ENCODE measurements at regions not wholly inside any gene's neighbourhood (a gene's known extent, or its start where the extent isn't known, plus 50 kb on each side); places are given as distances from the start of the nearest gene placed in this dataset. TPM values are rescaled to one million over a fixed set of nuclear protein-coding genes. Genes with fewer than 3 reads are reported as not detected.

- Mint-ChIP-seq H3K36me3 (ENCODE audit: insufficient read depth) (no peaks in the 10 kb centered on the region), H3K27ac (no peak overlapping the region), H3K4me3 (ENCODE audit: low read depth) (no peak overlapping the region), H3K4me1 (ENCODE audit: low read depth) (no peaks in the 10 kb centered on the region), H3K9me3 (ENCODE audit: low read depth) (peaks cover 12% of the 10 kb centered on the region), H3K27me3 (peaks cover 10% of the 10 kb centered on the region)
- DNase-seq (ENCODE audit: low spot score, unreplicated experiment), result no peak
- TF ChIP-seq, protein P1, sequence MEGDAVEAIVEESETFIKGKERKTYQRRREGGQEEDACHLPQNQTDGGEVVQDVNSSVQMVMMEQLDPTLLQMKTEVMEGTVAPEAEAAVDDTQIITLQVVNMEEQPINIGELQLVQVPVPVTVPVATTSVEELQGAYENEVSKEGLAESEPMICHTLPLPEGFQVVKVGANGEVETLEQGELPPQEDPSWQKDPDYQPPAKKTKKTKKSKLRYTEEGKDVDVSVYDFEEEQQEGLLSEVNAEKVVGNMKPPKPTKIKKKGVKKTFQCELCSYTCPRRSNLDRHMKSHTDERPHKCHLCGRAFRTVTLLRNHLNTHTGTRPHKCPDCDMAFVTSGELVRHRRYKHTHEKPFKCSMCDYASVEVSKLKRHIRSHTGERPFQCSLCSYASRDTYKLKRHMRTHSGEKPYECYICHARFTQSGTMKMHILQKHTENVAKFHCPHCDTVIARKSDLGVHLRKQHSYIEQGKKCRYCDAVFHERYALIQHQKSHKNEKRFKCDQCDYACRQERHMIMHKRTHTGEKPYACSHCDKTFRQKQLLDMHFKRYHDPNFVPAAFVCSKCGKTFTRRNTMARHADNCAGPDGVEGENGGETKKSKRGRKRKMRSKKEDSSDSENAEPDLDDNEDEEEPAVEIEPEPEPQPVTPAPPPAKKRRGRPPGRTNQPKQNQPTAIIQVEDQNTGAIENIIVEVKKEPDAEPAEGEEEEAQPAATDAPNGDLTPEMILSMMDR (IDR thresholded peaks at IDR 0.05; ENCODE audit: unreplicated experiment), result no peak
These were observed 50.0 kb upstream of the HPCAL1 start for GRCh38 chr2:10252661-10253060.

Small RNA genes lying in the stretch of these regions (microRNA-seq; reads per million reads assigned to microRNA genes)
- not detected for gene MIR4261 (ENCODE audit: borderline number of aligned reads, unreplicated experiment)

Data from progenitor cell of endocrine pancreas (in vitro differentiated cells).